GM19240 (cell line): ENCODE measurements at regions not wholly inside any gene's neighbourhood (a gene's known extent, or its start where the extent isn't known, plus 50 kb on each side); places are given as distances from the start of the nearest gene placed in this dataset.
"Not testable (repeated sequence)": the region's sequence is repeated elsewhere in the genome, so short reads cannot be mapped to it uniquely, and the experiment has no call there.

Source experiments
- DNase-seq: peaks from one replicate; pipeline ENCODE4 v3.0.0; 2011; ENCODE audit warnings: low spot score; ENCODE audit not compliant: insufficient read length

DNA sequence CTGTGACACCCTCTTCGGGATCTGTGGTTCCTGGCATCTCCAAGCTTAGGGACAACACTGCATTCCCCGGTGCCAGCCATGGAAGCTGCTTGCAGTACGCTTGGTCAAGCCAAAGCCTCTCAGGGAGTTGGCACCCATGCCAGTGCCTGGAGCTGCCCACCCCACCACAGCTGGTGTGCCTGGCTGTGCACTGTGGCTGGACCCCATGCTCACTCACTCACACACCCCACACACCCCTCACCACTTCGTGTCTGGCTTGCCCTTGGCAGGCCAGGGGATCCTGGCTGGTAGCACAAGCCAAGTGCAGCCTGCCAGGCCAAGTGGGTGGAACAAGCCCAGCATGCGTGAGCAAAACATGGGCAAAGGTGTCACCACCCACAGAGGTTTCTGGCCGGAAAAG lies 324.5 kb upstream of the PTGER4 start:
- DNase-seq: no peak

DNA sequence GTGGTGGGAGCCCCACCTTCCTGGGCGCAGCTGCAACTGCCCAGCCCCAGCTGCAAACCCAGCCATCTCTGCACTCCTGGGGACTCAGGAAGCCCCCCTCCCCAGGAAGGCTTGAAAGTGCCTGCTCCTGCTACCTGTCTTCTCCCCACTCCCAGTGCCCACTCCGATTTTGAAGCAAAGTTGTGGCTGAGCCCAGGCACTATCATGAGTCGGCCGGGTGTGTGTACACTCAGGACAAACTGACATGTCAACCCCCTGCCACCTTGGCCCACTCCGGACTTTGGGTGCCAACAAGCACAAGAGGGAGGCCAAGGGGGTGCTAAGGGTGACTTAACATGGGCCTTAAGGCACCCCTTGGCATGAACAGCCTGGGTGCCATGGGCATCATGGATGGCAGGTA lies 325.5 kb upstream of the PTGER4 start:
- DNase-seq: no peak

DNA sequence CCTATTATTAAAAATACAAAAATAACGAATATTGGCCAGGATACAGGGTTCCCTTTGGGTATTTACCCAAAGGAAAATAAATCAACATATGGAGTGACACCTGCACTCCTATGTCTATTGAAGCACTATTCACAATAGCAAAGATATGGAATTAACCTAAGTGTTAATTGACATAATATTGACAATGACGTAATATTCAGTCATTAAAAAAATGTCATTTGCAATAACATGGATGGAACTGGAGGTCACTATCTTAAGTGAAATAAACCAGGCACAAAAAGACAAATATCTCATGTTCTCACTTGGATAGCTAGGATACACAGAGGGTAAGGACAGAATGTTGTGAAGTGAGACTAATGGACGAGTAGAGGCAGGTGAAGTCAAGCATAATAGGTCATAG lies 326.3 kb upstream of the PTGER4 start:
- no peak for DNase-seq

DNA sequence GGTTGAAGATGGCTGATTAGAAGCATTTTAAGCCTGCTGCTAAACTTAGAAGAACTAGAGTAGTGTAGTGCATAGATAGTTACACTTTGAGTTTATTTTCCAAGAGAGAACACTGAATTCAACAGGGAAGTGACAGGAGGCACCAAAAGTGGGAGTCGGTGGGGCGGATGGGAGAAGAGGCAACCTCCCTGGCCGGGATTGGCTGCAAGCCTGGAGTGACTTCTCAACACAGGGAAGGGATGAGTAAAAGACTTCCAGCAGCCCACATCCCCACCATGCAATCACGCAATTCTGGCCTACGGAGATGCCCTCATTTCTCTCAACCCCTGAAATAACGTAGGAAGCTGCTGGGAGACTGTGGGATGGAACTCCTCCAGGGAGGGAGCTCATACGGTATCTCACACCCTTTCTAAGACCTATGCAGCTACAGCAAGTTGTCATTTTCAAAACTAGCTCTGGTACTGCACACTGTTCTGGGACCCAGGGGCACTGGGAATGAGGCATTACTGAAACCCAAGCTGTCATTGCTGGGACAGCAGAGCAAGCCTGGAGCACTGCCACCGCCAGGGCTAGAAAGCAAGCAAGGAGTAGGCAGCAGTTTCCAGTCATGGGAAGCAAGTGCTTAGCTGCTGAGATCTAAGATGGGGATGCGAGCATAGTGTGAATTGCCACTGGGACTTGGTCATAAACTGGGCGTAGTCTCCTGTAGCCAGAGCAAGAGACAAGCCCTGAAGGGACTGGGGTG lies 331.6 kb upstream of the PTGER4 start:
- no peak for DNase-seq

DNA sequence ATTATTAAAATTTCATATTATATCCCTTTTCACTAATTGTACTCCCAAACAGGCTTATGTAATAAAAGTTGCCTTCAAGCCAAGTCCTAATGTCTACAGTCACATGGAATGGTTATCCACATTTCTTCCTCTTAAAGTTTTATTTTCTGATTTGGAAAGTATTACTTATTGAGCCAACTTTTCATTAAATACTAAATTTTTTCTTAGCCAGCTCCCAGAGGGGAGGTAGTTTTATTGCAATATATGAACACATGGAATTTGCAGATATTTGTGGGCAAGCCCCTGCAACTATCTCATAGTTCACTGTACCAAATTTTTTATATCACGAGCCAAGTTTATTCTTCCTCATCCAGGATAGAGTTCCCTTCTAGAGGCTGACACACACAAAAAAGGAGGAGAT lies 332.8 kb upstream of the PTGER4 start:
- no peak for DNase-seq

DNA sequence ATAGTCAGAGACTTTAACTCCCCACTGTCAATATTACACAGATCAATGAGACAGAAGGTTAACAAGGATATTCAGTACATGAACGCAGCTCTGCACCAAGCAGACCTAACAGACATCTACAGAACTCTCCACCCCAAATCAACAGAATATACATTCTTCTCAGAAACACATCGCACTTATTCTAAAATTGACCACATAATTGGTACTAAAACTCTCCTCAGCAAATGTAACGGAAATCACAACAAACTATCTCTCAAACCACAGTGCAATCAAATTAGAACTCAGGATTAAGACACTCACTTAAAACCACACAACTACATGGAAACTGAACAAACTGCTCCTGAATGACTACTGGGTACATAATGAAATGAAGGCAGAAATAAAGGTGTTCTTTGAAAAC lies 341.3 kb upstream of the PTGER4 start:
- DNase-seq: not testable (repeated sequence)

DNA sequence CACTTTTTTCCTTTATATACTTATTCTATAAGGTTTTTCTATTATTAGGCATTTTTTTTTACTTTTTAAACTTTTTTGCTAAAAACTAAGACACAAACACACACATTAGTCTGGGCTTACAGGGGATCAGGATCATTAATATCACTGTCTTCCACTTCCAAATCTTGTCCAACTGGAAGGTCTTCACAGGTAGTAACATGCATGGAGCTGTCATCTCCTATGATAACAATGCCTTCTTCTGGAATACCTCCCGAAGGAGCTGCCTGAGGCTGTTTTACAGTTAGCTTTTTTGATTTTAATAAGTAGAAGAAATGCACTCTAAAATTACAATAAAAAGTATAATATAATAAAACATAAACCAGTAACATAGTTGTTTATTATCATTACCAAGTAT lies 345.5 kb upstream of the PTGER4 start:
- no peak for DNase-seq

DNA sequence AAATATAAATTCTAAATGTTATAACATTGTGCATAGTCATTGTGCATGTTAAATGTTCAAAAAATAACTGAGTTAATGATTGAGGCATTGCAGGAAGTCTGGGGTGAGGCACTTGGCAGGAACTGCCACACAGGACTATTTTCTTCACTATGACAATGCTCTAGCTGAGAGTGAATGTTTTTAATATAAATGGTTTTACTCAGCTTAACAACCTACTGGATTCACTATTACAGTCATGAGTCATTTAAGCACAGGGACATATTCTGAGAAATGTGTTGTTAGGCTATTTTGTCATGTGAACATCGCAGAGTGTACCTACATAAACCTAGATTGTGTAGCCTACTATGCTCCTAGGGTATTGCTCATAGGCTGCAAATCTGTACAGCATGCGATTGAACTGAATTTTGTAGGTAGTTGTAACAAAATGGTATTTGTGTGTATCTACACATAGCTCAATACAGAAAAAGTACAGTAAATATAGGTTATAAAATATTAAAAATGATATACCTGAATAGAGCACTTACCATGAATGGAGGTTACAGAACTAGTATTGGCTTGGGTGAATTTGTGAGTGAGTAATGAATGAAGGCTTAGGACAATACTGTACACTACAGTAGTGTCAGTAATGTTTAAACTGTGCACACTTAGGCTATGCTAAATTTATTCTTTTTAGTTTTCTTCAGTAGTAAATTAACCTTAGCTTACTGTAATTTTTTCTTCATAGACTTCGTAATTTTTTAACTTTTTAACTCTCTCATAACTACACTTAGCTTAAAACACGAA lies 346.1 kb upstream of the PTGER4 start:
- no peak for DNase-seq

DNA sequence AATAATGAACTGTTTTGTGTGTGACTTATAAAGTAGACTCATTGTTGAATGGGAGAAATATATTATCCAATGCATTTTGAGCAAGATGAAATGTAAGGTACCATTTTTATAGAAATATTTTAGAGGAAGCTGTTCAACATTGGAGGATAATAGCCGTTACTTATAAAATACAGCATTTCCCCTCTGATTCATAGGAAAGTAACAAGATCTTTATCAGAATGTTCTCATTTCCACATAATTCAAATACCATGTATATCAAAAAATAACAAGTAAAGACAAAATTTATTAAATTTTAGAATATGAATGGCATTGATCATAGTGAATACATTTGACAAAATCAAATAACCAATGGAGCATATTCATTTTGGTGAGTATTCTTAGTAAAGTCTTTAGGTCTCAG lies 346.7 kb upstream of the PTGER4 start:
- DNase-seq: no peak

DNA sequence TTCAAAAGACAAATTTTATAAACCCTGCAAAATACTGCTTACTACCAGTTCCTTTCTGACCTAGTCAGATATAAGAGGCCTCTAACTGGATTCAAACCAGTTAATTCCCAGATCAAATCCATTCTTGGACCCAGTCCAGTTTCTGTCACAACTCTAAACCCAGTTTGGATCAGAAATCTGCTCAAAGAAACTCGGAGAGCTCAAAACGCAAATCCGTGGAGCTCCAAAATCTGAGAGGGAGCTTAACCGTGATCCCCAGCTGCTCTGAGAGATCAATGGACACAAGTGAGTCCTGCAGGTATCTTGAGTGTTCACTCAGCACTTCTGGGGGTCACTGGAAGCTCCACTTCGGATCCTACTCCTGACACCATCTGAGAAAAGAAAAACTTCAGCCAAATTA lies 348.1 kb upstream of the PTGER4 start:
- no peak for DNase-seq

DNA sequence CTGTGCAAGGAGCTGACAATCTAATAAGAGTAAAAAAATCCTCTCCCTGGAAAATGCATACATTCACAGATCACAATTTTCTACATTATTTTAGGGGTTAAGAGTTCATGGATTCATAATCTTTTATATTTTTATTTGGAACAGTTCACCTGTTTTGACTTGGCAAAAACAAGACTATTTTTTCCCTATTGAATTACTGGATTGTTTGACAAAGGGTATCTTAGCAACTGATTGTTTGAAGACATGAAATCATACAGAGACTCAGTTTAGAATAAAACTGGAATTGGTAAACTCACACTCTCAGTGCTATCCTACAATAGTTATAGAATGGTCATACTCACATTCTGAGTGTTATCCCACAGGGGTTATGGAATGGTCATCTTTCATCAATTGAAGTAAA lies 358.2 kb upstream of the PTGER4 start:
- no peak for DNase-seq

DNA sequence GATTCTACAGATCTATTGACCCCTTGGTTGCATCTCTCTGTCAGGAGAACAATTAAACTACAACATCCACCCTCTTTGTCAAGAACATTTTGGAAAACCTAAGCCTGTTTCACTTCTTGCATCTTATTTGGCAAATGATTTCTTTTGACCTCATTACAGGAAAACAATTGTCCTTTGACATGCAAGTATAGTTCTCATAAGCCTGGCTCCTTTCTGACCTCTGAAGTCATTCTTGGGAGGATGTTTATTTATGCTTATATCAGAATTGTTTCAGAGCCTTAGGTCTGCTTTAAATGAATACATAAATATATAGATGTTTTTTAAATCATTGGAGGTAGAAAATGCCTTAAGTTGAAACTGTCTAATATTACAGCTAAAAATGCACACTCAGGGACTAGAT lies 361.3 kb upstream of the PTGER4 start:
- DNase-seq: no peak

DNA sequence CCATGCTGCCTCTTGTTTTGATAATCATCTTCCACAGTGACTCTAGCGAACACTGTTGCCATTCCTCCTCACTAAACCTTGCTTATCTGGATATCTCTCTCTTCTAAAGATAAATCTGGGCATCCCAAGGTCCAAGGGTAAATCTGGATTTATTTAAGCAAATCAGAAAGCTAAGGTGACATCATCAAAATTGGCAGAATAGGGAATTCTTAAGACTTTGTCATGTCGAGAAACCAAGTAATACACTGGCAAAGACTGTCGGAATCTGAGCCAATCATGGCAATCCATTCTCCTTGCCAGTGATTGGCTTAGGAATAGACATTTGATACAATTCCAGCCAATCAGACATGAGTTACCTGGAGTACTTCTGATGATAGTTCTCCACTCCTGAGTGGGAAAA lies 362.7 kb upstream of the PTGER4 start:
- no peak for DNase-seq

DNA sequence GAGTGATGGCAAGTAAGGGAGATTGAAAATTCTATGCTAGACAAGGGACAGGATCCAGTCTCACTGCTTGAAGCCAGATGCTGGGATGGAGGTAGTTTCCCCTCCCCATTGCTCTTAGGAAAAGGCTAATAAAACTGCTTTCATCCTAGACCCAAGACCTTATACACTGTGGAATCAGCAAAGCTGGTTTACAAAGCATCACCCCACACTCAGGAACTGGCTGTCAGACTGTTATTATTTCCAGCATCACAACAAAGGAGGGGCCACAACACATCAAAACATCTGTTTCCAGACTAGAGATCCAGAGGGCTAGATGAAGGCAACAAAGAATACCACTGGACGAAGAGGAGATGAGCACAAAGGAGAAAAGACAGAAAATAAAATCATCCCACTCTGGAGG lies 364.6 kb upstream of the PTGER4 start:
- no peak for DNase-seq

DNA sequence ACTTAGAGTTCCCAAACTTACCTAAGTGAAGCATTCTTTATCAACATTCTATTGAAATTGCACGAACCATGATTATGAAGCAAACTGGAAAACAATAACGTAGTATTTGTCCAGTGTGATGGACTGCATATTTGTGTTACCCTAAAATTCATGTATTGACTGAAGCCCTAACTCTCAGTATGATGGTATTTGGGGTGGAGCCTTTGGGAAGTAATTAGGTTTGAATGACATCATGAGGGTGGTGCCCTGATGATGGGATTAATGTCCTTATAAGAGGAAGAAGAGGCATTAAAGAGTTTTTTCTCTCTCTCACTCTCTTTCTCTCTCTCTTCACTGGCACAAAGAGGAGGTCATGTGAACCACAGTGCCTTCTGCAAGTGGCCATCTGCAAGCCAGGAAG lies 365.4 kb upstream of the PTGER4 start:
- no peak for DNase-seq

DNA sequence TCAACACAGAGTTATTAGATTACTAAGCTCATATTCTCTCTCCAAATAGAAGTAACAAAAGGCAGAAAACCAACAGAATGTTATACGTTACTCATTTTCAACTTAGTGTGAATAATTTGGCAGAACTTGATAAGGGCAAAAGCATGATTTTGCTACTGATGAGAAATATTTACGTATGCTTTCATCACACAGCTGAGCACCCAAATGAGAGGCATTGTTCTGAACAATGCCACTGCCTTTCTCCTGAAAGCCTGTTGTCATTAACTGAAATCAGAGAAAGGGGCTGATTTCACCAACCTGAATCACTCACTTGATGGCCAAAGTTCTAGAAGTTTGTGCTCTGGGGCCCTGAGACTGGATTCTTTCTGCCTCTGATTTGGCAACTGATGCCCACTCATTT lies 367.5 kb upstream of the PTGER4 start:
- no peak for DNase-seq

DNA sequence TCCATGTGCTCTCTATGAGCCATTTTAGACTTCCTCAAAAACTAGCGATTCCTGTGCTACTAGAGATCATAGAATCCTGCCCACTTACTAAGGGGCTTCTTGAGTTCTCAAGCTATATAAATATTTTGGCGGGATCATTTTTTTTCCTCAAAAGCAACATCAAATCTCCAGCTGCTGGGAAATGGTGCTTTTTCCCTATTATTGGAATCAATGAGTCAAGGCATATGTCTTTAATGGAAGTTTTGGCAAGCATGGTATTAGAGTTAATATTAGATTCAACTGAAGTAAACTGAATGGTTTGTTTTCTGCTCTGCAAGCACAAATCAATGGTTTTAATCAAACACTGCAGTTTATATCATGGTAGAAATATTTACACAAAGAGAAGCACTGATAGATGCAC lies 369.9 kb upstream of the PTGER4 start:
- no peak for DNase-seq

DNA sequence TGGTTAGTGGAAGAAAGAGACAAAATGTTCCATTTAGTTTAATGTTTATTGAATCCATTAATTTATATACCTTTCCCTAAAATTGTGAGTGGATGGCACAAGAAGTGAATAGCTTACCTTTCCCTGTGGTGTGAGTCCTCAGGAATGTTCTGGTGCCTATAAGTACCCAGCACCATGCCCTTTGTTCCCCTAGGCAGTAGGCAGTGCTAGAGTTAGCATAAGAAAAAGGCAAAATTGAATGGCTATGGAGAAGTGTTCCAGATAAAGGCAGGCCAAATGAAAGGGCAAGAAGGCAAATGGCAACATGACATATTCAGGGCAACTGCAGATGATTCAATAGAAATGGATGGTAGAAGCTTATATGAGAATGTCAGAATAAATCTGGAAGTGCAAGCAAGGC lies 370.8 kb upstream of the PTGER4 start:
- no peak for DNase-seq

DNA sequence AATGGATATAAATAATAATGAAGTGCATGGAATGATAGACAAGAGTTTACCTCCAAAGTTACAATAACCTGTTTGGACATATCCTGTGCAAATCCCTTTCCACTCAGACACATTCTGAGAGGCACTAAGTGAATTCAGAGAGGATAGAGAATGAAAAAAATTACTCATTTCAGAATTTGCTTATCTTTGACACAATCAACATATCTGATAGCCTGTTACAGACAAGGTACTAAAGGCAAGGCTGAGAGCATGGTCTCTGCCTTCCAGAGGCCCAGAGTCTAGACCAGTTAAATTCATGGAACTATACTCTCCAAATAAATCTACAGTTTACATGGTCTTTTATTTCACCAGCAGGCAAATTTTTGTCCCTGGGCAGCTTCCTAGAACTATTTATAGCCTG lies 371.8 kb upstream of the PTGER4 start:
- DNase-seq: no peak

DNA sequence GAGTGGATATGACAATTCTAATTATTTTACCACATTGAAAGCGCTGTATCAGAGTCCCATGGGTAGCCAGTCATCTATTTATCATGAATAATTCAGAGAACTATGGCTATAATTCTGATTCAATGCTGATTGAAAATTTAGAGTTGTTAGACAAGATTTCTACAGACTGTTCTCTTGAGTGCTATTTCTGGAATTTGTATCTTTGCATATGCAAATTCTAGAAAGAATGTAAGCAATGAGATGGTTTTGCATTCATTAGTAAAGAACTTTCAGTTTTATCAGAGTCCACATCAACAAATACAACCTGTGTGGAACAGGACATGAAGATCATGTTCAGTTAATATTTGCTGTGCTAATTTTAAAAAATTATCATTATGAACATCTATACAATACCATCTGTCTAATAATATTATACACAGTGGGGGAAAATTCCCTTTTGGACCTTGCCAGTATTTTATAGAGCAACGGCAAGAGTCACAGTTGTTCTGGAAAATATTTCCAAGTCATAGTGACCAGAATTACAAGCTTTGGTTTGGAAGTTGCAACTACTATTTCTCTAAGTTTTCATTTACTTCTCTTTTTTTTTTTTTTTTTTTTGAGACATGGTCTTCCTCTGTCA lies 372.7 kb upstream of the PTGER4 start:
- no peak for DNase-seq

DNA sequence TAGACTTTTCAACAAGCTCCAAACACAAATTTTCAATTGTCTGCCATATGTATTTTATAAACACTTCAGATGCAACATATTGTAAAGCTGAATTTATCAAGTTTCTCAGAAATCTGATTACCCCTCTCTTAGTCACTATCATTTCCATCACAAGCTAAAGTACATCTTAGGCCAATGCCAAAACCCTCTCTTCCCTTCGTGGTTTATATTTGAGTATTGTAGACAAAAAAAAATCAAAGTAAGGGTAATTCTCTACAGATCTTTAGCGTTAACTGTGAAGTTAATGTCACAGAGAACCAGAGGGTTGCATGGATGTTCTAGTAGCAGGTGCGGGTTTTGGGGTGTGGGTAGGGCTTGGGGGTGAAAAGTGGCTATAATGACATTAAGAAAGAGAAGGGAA lies 387.7 kb upstream of the PTGER4 start:
- DNase-seq: no peak

DNA sequence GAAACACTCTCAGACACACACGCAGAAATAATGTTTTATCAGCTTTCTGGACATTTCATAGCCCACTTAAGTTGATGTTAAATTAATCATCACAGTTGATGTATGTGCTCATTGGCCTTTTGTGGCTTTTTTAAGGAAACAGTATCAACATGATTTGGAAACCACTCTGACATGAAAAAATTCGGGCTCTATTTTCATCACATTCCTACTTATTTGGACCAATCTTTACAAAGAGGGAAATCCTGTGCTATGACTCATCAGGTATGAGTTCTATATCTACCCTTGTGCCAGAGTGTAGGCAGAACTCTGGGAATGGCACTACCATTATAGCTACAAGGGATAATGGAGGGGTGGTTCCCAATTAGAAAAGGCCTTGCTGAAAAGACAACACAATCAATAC lies 388.4 kb upstream of the PTGER4 start:
- DNase-seq: no peak
